Renal cortex interstitium (tissue), 11 donors: ENCODE measurements at regions not wholly inside any gene's neighbourhood (a gene's known extent, or its start where the extent isn't known, plus 50 kb on each side); places are given as distances from the start of the nearest gene placed in this dataset.
A peak's percentile ranks its signal among the peaks of the same experiment; 100 is the strongest.

Experiments used
- DNase-seq, 11 donors: peaks; one replicate each; pipeline ENCODE4 v3.0.0-alpha.2; 2013; ENCODE audit warnings: low read depth in 9 of 11, low spot score in 4 of 11; ENCODE audit errors: extremely low read depth in 1 of 11

DNA sequence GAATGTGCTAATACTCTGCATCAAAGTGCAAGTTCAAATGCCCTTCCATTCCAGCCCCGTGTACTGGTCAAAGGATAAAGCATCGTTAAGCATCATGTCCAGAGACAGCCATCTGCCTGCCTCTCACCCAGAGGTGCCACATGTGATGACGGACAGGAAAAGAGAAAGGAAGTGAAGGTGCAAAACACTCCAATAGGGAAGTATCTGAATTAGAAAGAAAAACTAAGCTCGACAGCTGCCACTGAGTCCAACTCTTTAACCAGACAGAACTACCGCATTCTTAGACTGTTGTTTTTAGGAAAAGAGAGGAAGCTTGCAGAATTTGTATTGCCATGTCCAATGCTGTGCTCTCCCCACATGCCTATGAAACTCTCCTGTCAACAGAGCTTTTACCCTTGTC, 465.0 kb upstream of the SOX5 start:
- no peak for DNase-seq

DNA sequence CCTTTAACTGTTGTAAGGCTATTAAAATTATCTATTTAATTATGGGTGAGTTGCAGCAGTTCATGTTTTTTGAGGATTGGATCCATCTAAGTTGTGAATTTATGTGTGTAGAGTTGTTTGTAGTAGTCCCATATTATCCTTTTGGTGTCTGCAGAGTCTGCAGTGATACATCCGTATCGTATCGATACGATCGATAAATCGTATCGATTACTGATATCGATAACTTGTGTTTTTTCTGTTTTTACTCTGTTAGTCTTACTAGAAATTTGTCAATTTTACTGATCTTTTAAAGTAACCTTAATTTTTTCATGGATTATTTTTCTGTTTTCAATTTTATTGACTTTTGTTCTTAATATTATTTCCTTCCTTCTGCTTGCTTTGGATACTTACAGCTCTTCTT, 462.5 kb upstream of the SOX5 start:
- DNase-seq: no peak

- DNase-seq: no peak
Measured at GRCh38 chr12:24409868-24410267, 460.4 kb upstream of the SOX5 start.

- DNase-seq: no peak
Measured at GRCh38 chr12:24408305-24408704, 458.8 kb upstream of the SOX5 start.

- no peak for DNase-seq
Measured at GRCh38 chr12:24407884-24408283, 458.4 kb upstream of the SOX5 start.

- DNase-seq: no peak
Measured at GRCh38 chr12:24404086-24404815, 454.8 kb upstream of the SOX5 start.

DNA sequence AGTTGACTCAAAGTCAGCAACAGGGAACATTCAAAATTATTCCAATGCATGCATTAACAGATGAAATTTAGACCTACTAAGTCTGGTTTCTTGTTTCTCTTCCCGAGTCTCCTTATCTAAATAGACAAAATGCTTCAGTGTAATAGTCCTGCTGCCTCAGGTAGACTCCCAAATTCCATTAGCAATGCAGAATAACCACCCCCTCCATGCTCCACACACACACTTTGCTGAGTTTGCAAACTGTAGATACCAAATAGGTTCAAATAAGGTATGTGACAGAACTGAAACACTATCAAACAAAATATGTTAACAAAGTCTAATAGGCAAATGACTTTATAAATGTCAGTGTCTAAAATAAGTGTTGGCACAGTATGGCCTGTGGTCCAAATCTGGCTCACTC, 451.1 kb upstream of the SOX5 start:
- no peak for DNase-seq

GRCh38 chr12:24398605-24399004, 449.1 kb upstream of the SOX5 start:
- DNase-seq: no peak

DNA sequence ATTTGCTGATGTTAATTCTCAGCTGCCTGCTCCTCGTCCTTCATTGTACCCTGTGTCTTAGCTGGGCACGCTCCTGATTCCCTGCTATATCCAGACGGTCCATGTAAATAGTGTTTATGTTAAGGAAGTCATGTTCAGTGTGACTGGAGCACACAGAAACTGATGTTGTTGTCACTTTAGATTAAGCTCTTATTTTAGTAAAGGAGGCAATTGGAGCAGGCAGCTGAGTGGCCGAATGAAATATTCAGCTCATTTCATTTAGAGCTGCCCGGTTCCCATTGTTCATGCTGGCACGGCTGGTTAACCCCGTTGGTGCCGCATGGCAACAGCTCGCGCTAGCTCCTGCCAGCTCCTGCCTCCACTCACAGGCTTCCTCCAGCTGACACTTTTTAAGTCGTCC, 446.8 kb upstream of the SOX5 start:
- DNase-seq: no peak

- no peak for DNase-seq
Measured at GRCh38 chr12:24394246-24394645, 444.8 kb upstream of the SOX5 start.

GRCh38 chr12:24393071-24393470, 443.6 kb upstream of the SOX5 start:
- no peak for DNase-seq

DNA sequence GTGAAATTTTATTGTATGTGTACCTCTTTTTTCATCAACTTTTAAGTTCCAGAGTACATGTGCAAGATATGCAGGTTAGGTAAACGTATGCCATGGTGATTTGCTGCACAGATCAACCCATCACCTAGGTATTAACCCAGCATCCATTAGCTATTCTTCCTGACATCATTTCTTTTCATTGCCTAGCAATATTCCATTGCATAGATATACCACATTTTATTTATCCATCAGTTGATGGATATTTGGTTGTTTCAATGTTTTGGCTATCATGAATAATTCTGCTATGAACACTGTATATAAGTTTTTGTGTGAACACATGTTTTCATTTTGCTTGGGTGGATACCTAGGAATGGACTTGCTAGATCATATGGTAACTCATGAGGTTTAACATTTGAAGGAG, 439.9 kb upstream of the SOX5 start:
- no peak for DNase-seq

DNA sequence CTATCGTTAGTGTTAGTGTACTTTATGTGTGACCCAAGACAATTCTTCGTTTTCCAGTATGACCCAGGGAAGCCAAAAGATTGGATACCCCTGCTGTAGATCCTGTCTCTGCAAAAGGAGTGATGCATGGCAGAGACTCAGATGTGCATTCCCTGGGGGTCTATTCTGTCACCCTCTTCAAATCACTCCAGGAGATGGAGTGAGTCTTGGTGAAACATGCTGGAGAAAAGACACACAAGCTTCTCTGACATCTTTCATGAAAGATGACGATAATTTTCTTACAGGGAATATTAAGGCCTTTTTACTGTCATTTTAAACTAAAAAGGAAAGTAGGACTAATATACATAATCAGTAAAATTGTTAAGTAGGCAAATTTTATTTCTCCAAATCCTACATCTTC, 437.9 kb upstream of the SOX5 start:
- no peak for DNase-seq

- DNase-seq: no peak
Measured at GRCh38 chr12:24386836-24387235, 437.4 kb upstream of the SOX5 start.

GRCh38 chr12:24381790-24382189, 432.3 kb upstream of the SOX5 start:
- no peak for DNase-seq

GRCh38 chr12:24379861-24380521, 430.5 kb upstream of the SOX5 start:
- DNase-seq: no peak

DNA sequence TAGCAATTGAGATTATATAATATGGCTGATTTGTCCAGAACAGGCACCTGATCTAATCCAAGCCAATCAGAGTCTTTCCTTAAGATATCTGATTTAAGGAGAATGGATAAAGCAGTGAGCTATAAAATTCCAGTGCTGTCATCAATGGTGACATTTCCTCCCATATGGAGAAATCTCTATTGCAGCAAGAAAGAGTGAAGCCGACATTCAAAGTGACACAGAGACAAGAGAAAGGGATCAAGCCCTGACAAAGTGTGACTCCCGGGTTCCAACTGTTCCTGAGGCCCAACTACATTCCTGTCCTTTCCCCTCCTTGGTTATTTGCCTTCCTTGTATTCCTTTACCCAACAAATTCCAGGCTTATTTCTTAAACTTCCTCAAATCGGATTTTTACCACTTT, 430.0 kb upstream of the SOX5 start:
- no peak for DNase-seq

DNA sequence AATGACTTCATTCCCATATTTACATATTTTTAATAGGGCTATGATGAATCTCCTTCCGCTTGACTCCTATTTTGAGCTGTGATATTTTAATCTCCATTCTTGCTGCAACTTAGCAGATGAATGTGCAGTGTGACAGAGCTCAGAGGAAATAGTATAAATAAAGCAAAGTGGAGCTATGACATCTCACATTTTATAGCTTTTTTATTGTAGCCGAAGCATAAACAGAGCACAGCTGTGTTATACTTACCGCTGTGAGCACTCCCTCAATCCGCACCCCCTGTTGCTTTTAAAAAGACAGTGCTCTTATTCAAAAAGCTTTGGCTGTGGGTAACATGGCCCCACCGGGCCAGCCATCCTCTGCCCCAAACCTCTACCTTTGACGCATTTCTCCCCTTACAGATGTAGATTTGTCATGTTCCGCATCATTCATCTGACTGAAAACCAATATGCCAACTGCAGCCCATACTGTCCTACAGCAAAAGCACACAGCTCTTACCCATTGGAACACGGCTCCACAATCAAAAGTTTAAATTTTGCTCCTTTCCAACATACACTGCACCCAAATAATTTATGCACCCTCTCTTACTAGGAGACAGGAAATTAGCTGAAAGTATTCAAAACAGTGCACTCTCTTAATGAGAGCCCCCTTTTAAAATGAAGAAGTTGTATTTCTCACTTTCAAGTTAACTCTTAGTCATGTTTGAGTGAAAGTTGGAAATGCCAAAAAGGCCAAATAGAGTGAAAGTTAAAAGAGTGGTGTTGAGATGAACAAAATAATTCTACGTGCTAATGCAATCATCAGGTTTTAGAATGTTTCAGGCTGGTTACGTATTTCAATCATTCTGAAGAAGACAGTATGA, 429.3 kb upstream of the SOX5 start:
- peak; percentile 33 to 75 (median 48) for DNase-seq

DNA sequence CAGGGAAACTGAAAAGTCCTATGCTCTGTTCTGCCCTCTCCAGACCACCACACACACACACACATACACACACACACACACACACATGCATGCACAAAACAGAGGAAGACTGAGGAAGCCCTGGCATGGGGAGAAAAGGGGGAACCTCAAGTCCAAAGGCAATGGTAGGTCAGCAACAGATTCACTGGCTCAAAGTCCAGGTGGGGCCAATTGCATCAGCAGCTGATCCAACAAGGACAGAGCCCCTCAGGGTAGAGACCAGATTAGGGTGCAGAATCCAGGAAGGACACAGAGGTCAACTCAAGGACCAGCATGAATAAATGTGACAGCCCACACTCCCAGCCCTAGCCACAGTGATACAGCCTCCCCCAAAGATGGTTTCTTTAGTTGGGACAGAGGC, 425.0 kb upstream of the SOX5 start:
- DNase-seq: no peak

- DNase-seq: no peak
Measured at GRCh38 chr12:24373004-24373403, 423.5 kb upstream of the SOX5 start.
